ENCODE measurements at regions not wholly inside any gene's neighbourhood (a gene's known extent, or its start where the extent isn't known, plus 50 kb on each side); places are given as distances from the start of the nearest gene placed in this dataset.
"Not testable (repeated sequence)": the region's sequence is repeated elsewhere in the genome, so short reads cannot be mapped to it uniquely, and the experiment has no call there.

DNA sequence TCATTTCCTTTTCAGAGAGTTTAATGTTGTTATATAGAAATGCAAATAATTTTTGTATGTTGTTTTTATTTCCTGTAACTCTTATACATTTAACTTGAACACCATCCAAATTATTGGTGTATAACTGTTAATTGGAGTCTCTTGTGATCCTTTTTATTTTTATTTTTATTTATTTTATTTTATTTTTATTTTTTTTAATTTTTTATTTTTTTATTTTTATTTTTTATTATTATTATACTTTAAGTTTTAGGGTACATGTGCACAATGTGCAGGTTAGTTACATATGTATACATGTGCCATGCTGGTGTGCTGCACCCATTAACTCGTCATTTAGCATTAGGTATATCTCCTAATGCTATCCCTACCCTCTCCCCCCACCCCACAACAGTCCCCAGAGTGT lies 71.2 kb upstream of the LYPLAL1 start:
- TF ChIP-seq EZH2 (IDR thresholded peaks at IDR 0.05; ENCODE audit: low read depth, low read length, severe bottlenecking); HDAC2 (IDR thresholded peaks at IDR 0.05; ENCODE audit: borderline replicate concordance in 1 of 2, low read depth in 2 of 2, low read length in 2 of 2); POLR2AphosphoS5 (IDR thresholded peaks at IDR 0.05; ENCODE audit: low read depth, low read length); EGR1 (IDR thresholded peaks at IDR 0.05; ENCODE audit: borderline replicate concordance, low read depth, low read length); BCL11A (IDR thresholded peaks at IDR 0.05; ENCODE audit: low read depth in 2 of 2, low read length in 2 of 2); ZNF274 (IDR thresholded peaks at IDR 0.05; ENCODE audit: borderline replicate concordance, extremely low read depth, low read length); CBX8 (IDR thresholded peaks at IDR 0.05; ENCODE audit: borderline replicate concordance, low read depth, low read length): not testable (repeated sequence)
- TF ChIP-seq, protein P1, sequence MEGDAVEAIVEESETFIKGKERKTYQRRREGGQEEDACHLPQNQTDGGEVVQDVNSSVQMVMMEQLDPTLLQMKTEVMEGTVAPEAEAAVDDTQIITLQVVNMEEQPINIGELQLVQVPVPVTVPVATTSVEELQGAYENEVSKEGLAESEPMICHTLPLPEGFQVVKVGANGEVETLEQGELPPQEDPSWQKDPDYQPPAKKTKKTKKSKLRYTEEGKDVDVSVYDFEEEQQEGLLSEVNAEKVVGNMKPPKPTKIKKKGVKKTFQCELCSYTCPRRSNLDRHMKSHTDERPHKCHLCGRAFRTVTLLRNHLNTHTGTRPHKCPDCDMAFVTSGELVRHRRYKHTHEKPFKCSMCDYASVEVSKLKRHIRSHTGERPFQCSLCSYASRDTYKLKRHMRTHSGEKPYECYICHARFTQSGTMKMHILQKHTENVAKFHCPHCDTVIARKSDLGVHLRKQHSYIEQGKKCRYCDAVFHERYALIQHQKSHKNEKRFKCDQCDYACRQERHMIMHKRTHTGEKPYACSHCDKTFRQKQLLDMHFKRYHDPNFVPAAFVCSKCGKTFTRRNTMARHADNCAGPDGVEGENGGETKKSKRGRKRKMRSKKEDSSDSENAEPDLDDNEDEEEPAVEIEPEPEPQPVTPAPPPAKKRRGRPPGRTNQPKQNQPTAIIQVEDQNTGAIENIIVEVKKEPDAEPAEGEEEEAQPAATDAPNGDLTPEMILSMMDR (IDR thresholded peaks at IDR 0.05; ENCODE audit: control extremely low read depth in 1 of 3, insufficient read depth in 1 of 3, low read depth in 1 of 3, low read length in 3 of 3): not testable (repeated sequence)
